ENCODE measurements at regions not wholly inside any gene's neighbourhood (a gene's known extent, or its start where the extent isn't known, plus 50 kb on each side); places are given as distances from the start of the nearest gene placed in this dataset.
"Not testable (repeated sequence)": the region's sequence is repeated elsewhere in the genome, so short reads cannot be mapped to it uniquely, and the experiment has no call there.

DNA sequence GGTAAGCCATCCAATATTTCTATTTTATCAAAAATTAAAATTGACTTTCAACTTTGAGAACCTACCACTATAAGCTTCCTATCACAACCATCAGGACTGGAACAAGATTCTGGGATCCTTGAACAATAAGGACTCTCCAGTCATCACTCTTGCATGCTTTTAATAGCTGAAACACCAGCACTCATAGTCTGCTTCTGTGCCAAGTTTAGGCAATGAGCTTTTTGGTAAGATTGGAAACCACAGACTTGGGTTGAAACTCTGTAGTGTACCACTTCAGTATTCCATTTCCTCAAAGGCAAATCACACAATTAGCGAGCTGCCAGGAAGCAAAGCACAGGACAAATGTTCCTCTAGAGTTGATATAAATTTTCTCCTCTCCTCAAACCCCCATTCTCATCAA lies 1065.8 kb upstream of the SLC39A10 start:
- DNase-seq, result no peak

DNA sequence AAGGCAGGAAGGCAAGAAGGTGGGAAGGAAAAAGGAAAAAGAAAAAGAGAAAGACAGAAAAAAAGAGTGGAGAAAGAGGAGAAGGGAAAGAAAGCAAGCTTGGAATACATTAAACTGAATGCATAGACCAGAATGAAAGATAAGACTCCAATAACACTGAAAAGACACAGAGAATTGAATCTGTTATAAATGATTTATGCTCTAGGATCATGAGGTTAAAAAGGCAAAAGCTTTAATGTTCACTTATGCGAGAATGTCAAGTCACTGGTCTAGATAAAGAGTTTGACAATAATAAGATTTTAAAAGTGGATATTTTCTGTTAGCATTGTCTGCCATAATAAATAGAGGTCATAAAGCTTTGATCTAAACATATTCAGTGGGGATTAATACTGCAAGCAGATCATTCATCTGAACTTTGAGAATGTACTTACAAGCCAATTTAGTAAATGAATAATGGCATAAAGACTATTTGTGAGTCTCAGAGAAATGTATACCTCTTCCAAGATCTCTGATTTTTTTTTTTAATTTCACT lies 1069.2 kb upstream of the SLC39A10 start:
- no peak for DNase-seq

DNA sequence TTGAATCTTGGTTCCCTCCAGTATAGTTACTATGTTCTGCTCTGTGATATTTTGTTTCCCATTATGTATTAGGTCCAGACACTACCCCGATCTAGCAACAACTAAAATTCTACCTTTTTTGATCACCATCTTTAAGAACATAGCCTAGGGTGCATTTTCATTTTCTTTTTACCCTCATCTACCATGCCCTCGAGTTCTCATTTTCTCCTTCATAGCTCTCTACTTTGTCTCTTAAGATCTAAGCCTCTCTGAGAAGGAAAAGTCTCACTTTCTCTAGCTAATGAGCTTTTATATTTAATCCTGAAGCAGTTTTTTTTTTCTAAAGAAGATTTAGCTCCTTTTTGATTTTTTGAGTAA lies 1089.4 kb upstream of the SLC39A10 start:
- DNase-seq, result no peak

DNA sequence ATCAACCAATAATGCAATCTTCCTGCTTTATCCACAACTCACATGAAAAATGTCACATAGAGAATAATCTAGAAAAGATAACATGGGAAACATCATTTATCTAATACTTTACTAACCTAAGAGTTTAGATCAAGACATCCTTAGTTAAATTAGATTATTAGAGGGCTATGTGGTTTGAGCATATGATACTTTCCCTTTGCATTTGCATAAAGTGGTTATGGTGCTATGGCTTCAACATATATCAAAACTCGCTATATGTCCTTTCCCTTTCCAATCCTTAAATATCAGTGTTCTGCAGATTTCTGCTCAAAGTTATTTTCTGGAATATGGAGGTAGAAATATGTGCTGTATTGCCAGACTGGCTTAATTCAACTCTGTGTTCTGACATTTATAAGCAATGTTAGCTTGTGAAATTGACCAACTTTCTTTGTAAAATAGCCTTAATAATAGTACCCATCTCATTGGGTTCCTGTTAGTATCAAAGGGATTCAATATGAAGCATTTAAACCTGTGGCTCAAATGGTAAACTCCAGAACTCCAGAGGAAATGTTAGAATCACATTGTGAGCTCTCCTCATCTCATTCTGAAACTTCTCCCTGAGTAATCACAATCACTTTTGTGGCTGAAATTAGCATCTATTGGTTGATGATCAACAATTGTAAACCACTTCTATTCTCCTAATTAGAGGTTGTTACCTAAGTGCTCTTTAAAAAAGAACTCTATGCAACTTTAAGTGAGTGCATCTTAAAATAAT lies 1089.9 kb upstream of the SLC39A10 start:
- no peak for DNase-seq

DNA sequence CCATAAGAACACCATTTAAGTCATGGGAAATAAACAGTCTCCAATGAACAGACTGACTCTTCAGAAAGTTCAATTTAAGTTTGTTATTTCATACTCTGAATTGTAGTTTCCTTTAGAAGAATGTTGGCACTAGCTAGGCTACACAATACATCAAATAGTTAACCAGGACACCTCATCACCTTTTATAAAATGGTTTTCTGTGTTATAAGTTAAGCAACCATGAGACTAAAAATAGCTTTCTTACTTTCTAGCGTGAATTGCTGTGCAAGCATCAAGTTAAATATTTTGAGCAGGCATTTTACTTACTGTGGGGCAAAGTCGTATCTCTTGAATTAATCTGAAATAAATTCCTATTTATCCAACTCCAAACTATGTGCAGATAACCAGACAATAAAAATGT lies 1092.6 kb upstream of the SLC39A10 start:
- no peak for DNase-seq

DNA sequence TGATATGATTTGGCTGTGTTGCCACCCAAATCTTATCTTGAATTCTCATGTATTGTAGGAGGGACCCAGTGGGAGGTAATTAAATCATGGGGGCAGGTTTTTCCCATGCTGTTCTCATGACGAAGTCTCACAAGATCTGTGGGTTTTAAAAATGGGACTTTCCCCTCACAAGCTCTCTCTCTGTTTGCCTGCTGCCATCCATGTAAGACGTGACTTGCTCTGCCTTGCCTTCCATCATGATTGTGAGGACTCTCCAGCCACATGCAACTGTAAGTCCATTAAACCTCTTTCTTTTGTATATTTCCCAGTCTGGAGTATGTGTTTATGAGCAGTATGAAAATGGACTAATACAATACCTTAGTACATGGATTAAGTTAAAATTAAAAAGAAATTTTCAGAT lies 1094.7 kb upstream of the SLC39A10 start:
- DNase-seq, result no peak

DNA sequence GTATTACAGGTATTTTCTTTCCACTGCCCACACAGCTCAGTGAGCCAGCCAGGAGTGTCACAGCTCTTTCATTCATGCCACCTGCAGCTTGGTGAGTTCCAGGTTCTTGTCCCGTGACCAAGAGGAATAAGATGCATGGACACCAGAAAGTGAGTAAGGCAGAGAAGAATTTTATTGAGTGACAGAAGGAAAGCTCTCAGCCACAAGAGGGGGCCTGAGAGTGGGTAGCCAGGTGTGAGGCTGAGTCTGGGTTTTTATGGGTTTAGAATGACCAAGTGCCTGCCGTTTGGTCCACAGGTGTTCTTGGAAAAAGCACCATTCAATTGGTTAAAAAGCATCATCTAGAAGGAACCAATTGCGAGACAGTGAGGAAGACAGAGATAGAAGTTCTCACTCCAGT lies 1097.1 kb upstream of the SLC39A10 start:
- no peak for DNase-seq

DNA sequence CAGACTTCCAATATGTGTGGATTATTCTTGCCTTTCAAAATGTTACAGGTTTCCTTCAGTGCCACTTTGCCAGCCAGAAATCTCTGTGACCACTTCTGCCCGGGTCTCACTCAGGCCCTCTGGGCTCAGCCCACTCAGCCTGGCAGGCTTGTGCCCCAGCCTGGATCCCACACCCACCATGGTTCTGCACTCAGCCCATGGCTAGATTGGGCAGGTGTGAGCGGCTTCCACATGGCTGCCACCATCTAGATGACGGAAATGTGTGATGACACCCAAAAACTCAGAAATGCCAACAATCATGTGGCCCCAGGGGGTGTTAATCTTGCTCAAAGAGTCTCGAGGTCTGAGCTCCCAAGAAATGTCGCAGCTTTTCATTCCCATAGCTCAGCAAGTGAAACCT lies 1097.5 kb upstream of the SLC39A10 start:
- DNase-seq, result no peak

DNA sequence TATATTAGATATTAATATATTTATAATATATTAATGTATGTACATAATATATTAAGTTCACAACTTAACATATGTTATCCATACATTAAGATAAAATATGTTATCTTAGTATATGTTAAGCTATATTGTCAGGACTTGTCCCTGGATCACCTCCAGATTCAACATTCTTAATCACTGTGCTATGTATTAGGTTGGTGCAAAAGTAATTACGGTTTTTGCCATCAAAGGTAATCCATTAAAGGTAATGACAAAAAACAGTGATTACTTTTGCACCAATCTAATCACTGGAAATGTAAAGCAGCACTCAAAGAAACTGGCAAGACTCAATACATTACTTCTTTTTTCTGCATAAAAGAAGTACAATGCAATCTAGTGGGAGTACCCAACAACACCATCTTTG lies 1099.0 kb upstream of the SLC39A10 start:
- DNase-seq, result no peak

DNA sequence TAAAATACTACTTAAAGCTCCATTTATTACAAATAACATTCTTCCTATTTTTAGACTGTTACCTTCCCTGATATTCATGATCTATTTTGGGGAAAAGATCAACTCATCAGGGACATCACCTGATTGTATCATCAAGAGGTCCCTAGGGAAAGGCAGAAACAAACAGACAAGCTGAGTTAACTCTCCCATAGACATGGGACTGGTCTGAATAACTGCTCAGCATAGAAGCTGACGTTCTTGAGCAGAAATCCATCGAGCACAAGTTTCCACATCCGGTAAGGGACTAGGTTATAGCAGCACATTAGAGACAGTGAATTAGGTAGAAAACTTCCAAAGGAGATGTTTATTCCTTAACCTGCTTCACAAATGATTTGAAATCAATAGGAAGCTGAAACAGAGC lies 1100.4 kb upstream of the SLC39A10 start:
- no peak for DNase-seq

DNA sequence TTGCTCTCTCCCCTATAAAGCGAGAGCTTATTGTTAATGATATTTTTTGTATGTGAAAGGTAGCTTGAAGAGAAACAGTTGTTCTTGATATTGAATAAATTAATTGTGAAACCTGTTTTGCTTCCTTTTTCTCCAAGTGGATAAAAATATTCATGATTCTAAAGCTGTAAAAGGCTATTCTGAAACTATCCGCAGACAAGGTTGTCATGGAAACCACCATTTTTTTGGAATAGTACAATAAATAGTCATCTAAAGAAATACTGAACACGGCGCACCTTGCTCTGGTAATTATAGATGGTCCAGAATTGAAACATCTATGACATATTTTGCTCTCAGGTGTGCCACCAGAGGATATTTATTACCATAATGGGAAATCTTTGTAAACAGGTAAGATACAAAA lies 1103.0 kb upstream of the SLC39A10 start:
- no peak for DNase-seq

DNA sequence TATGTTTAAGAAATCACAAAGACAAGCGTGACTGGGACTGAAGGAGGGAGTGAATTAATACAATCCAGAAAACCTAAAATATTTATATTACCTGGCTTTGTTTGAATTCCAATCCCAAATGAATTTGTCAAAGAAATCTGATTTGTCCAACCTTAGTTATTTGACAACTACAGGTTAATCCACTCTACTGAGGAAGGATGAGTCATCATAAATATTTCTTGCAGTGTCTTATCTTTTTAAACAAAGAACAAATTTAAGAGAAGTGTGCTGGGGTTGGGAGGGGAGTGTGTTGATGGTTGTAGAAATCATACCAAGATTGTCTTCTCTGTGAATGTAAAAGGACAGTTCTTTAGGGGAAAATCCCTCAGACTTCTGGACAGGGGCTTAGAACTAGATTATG lies 1106.3 kb upstream of the SLC39A10 start:
- no peak for DNase-seq

DNA sequence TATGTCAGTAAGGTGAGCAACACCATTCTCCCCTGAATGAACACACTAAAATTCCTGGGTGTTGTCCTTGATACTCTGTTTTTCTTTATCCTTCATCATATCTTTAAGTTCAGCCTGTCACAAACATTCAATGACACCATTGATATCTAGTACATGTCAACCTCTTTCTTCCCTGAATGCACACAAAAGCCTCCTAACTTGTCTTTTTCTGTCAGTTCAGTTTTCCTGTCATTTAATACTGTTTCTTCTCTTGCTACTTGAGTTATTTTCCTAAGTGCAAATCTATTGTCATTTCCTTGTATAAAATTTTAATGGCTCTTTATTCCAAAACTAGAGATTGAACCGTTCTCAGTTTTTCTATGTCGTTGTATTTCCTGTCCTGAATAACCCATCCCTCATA lies 1107.6 kb upstream of the SLC39A10 start:
- DNase-seq, result no peak

DNA sequence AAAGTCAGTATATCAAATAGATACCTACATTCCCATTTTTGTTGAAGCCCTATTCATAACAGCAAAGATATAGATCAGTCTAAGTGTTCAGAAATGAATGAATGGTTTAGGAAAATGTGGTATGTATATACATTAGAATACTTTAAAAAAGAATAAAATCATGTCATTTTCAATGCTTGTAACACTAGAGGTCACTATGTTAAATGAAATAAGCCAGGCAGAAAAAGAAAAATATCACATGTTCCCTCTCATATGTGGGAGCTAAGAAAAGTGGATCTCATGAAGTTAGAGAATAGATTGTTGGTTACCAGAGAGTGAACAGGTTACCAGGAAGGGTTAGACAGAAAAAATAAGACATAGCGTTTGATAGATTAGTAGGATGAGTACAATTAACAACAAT lies 1111.0 kb upstream of the SLC39A10 start:
- DNase-seq, result no peak

DNA sequence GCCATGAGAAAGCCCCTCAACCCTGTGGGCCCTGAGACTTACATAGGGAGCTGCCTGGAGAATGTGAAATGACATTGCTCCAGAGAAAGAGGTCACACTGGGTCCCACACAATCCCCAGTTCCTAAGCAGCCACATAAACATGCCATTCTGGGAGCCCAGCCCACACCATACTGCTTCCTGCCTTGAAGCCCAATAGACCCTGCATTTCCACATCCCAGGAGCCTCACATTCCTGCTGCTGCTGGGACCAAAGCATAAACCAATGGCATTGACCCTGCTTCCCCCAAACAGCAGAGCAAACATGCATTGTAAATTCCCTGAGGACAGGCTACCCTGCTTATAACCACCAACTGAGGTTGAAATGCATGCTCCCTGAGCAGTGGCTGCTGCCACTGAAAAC lies 1117.6 kb upstream of the SLC39A10 start:
- DNase-seq, result no peak

DNA sequence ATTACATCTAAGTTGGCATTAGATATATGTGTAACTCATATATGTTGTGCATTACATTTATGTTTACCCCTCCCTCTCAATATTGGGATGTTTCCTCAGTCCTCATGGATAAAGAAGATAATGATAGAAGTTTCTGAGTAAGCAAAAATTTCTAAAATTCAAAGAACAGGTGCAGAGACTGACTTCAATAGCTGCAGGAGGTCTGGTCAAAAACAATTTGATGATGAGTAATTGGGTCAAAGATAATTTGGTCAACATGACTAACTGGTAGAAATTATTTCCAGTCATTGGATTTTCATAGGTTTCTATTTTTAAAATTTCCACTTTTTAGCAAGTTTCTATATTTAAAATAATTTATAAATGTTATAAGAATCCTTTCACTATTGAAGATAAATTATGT lies 1130.9 kb upstream of the SLC39A10 start:
- no peak for DNase-seq

DNA sequence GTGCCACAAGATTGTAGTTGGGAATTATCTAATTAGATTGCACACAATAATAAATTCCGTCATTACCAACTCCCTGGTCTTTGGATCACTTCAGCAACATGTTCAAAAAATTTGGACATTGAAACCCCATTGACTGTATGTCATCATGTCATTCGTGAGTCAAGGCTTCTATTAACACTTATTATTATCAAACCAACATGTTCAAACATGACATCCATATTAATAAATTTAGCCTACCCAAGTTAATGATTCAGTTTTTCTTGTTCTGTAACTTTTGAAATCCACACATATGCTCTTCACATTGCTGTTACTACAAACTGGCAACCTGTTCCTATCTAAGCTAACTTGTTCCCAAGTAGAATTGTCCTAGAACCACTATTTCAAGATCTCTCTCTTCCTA lies 1142.7 kb upstream of the SLC39A10 start:
- no peak for DNase-seq

DNA sequence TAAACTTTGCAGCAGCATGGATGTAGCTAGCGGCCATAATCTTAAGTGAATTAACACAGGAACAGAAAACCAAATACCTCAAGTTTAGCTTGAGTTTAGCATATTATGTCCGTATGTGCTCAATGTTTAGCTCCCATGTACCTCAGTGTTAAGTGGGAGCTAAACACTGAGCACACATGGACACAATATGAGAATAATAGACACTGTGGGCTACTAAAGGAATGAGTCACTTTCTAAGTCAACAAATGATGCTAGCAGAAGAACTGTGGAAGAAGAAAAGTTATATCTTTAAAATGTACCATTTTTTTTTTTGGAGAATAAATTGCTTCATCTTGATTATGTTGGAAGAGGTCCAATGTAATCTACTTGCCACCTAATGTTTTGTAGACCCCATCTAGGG lies 1146.0 kb upstream of the SLC39A10 start:
- not testable (repeated sequence) for DNase-seq

DNA sequence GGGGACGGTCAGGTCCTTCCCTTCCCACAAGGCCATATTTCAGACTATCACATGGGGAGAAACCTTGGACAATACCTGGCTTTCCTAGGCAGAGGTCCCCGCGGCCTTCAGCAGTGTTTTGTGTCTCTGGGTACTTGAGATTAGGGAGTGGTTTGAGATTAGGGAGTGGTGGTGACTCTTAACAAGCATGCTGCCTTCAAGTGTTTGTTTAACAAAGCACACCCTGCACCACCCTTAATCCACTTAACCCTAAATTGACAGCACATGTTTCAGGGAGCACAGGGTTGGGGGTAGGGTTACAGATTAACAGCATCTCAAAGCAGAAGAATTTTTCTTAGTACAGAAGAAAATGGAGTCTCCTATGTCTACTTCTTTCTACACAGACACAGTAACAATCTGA lies 1152.2 kb upstream of the SLC39A10 start:
- DNase-seq, result not testable (repeated sequence)

DNA sequence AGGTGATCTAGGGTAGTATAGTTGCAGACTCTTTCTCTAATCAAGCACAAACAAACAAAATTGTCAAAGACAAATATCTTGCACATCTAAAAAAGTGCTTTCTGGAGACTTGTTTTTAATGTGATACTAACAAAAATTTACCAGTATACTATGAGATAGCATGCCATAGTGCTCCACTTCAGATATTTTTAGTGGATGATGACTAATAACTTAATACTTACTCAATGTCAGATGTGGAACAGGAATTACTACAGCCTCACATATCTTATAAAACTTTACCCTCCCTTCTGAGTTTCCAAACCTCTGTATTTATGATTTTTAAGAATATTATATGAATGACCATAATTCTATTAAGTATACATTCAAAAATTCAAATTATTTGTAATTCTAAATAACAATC lies 1162.0 kb upstream of the SLC39A10 start:
- no peak for DNase-seq

DNA sequence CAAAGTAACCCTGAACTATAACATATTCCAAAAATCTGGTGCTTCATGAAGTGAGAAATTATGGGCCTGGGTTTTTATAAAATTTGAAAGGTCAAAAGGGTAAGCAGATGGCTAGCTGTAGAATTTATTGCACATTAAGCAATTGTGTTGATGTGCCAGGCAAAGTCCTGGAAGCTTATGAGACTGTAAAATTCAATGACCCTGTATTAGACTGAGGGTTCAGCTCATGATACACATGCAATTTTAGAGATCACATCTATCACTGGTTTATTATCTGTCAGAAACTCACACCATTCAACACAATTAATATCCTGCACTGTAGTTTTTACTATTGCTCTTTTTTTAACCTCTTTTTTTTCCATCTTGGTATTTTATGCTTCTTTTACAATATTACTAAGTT lies 1162.6 kb upstream of the SLC39A10 start:
- no peak for DNase-seq

DNA sequence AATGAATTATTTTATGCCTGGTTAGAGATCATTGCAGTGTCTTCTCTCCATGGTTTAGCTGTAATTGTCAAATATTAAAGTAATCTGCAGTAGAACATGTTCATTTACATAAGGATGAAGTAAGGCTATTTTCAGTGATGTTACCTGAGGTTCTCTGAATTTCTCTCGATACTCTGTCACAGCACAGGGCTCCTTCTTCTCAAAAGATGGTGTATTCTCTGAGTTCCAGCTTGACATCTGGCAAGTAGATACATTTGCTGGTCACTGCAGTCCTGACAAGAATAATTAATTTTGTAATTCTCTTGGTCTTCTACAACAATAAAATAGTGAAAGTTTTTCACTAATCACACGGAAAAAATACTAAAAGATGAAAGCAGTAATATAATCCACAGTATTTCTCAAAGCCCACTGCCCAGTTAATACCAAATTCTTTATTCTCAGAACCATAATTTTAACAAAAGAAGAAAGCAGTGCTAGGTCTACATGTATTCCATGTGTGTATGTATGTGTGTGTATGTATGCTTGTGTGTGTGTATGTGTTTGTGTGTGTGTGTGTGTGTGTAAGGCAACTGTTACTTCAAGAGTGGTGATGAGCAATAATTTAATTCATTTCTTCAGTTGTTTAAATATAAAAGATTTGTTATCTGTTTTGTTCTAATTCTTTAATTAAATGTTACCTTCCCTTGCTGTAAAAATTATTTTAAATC lies 1165.5 kb upstream of the SLC39A10 start:
- no peak for DNase-seq

DNA sequence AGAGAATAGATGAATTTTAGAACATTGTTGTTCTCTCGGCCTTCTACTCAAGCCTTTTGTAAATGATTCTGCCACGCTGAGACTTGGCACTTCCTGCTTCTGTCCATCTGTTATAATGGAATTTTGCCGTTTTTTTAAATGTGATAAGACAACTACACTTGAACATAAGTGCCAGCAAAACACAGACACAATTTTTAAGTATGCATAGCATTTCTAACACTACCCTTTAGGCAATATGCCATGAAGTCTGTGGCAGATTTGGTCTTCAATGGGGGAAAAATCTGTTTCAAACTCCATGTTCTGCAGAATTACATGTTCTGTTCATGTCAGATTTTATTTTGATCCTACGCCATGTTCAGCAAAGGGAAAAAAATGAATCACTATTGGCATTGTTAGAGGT lies 1170.7 kb upstream of the SLC39A10 start:
- no peak for DNase-seq

DNA sequence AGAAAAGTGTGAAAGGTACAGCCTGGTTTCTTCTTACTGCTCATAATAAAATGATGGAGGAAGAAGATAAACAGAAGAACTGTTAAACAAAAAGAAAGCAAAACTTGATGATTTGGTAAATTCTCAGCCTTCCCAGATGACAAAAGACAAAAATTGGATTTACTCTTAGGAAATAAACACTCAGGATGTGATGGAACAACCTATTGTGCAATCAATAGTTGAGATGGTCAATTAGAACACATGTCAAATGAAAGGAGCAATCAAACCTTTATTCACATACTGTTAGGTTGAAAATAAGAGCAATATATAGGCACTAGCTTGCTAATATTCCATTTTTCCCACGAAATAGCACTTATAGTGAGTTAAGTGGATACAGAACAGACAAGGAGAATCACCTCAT lies 1174.0 kb upstream of the SLC39A10 start:
- DNase-seq, result no peak

DNA sequence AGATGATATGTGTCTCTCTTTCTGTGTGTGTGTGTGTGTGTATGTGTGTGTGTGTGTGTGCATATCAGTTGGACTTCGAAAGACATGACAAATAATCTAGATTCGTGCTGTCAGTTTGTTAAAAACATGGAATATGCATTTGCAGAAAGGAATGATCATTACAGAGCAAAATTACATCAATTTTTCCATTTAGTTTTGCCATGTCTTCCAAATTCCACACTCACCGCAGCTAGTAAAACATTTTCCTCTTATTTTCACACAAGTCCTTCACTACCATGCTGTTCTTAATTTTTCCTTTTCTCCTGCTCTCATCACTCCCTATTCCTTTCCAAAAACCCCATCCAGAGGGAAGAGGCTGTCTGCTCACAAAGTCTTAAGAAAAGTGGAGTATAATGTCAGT lies 1191.4 kb upstream of the SLC39A10 start:
- no peak for DNase-seq
